HepG2 (cell line): ENCODE measurements at regions not wholly inside any gene's neighbourhood (a gene's known extent, or its start where the extent isn't known, plus 50 kb on each side); places are given as distances from the start of the nearest gene placed in this dataset.

Experiments
- FOXK2 ChIP-seq: fragments of 450-650 bp; IDR thresholded peaks from 2 replicates; pipeline ENCODE4 v1.6.1; 2016
- JUN ChIP-seq: sonication (generic); formaldehyde crosslinking; IDR thresholded peaks from 2 replicates; pipeline ENCODE4 v1.4.0; 2020; ENCODE audit warnings: mild to moderate bottlenecking, missing genetic modification reagents
- JUNB ChIP-seq: sonication (generic); formaldehyde crosslinking; IDR thresholded peaks from 2 replicates; pipeline ENCODE4 v1.8.0; 2022; ENCODE audit warnings: missing genetic modification reagents, mild to moderate bottlenecking, borderline replicate concordance
- KLF15 ChIP-seq: sonication (generic); formaldehyde crosslinking; IDR thresholded peaks from 2 replicates; pipeline ENCODE4 v1.8.1; 2023; ENCODE audit warnings: borderline replicate concordance, mild to moderate bottlenecking, inconsistent platforms, missing genetic modification reagents, mixed read lengths
- TF ChIP-seq, protein P1 (sequence below): sonication (generic); formaldehyde crosslinking; IDR thresholded peaks from 2 replicates; pipeline ENCODE4 v1.5.0; 2020; ENCODE audit warnings: mild to moderate bottlenecking, missing genetic modification reagents, moderate library complexity
- TF ChIP-seq, protein P2 (sequence below): sonication (generic); formaldehyde crosslinking; IDR thresholded peaks from 2 replicates; pipeline ENCODE4 v1.5.1; 2020; ENCODE audit warnings: mild to moderate bottlenecking, missing genetic modification reagents, borderline replicate concordance
- TF ChIP-seq, protein P3 (sequence below): sonication (generic); formaldehyde crosslinking; IDR thresholded peaks from 2 replicates; pipeline ENCODE4 v1.4.0; 2020; ENCODE audit warnings: missing genetic modification reagents

DNA sequence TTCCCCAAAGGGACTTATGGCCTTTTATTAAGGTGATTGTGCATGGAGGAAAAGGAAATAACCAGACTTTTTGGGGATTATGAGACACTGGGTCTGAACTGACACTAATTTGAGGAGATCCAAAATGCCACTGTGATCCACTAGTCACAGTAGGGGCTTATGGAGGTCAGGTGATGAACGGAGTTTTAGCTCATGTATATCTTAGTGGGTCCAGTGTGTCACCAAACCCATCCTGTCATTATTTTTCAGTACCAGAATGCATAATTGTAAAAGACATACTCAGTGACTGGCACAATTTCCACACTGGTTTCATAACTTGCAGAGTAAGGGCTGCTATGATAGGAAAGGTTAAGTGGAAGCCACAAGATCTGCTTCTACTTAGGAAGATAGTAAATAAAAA lies 131.3 kb downstream of the RTL3 start:
- TF ChIP-seq, protein P1, sequence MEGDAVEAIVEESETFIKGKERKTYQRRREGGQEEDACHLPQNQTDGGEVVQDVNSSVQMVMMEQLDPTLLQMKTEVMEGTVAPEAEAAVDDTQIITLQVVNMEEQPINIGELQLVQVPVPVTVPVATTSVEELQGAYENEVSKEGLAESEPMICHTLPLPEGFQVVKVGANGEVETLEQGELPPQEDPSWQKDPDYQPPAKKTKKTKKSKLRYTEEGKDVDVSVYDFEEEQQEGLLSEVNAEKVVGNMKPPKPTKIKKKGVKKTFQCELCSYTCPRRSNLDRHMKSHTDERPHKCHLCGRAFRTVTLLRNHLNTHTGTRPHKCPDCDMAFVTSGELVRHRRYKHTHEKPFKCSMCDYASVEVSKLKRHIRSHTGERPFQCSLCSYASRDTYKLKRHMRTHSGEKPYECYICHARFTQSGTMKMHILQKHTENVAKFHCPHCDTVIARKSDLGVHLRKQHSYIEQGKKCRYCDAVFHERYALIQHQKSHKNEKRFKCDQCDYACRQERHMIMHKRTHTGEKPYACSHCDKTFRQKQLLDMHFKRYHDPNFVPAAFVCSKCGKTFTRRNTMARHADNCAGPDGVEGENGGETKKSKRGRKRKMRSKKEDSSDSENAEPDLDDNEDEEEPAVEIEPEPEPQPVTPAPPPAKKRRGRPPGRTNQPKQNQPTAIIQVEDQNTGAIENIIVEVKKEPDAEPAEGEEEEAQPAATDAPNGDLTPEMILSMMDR (CRISPR knock-in tag): no peak
- TF ChIP-seq JUN: no peak
- TF ChIP-seq, protein P2, sequence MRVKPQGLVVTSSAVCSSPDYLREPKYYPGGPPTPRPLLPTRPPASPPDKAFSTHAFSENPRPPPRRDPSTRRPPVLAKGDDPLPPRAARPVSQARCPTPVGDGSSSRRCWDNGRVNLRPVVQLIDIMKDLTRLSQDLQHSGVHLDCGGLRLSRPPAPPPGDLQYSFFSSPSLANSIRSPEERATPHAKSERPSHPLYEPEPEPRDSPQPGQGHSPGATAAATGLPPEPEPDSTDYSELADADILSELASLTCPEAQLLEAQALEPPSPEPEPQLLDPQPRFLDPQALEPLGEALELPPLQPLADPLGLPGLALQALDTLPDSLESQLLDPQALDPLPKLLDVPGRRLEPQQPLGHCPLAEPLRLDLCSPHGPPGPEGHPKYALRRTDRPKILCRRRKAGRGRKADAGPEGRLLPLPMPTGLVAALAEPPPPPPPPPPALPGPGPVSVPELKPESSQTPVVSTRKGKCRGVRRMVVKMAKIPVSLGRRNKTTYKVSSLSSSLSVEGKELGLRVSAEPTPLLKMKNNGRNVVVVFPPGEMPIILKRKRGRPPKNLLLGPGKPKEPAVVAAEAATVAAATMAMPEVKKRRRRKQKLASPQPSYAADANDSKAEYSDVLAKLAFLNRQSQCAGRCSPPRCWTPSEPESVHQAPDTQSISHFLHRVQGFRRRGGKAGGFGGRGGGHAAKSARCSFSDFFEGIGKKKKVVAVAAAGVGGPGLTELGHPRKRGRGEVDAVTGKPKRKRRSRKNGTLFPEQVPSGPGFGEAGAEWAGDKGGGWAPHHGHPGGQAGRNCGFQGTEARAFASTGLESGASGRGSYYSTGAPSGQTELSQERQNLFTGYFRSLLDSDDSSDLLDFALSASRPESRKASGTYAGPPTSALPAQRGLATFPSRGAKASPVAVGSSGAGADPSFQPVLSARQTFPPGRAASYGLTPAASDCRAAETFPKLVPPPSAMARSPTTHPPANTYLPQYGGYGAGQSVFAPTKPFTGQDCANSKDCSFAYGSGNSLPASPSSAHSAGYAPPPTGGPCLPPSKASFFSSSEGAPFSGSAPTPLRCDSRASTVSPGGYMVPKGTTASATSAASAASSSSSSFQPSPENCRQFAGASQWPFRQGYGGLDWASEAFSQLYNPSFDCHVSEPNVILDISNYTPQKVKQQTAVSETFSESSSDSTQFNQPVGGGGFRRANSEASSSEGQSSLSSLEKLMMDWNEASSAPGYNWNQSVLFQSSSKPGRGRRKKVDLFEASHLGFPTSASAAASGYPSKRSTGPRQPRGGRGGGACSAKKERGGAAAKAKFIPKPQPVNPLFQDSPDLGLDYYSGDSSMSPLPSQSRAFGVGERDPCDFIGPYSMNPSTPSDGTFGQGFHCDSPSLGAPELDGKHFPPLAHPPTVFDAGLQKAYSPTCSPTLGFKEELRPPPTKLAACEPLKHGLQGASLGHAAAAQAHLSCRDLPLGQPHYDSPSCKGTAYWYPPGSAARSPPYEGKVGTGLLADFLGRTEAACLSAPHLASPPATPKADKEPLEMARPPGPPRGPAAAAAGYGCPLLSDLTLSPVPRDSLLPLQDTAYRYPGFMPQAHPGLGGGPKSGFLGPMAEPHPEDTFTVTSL (CRISPR knock-in tag): no peak
- no peak for TF ChIP-seq JUNB
- no peak for TF ChIP-seq KLF15 (CRISPR knock-in tag)
- TF ChIP-seq, protein P3, sequence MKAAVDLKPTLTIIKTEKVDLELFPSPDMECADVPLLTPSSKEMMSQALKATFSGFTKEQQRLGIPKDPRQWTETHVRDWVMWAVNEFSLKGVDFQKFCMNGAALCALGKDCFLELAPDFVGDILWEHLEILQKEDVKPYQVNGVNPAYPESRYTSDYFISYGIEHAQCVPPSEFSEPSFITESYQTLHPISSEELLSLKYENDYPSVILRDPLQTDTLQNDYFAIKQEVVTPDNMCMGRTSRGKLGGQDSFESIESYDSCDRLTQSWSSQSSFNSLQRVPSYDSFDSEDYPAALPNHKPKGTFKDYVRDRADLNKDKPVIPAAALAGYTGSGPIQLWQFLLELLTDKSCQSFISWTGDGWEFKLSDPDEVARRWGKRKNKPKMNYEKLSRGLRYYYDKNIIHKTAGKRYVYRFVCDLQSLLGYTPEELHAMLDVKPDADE (CRISPR knock-in tag): no peak
- TF ChIP-seq FOXK2: no peak
